Gastroesophageal sphincter (tissue), 3 donors: ENCODE measurements at regions not wholly inside any gene's neighbourhood (a gene's known extent, or its start where the extent isn't known, plus 50 kb on each side); places are given as distances from the start of the nearest gene placed in this dataset.

ENCODE experiments used
- CTCF ChIP-seq, 4 experiments: fragments of 200-600 bp in 2 of 4; fragments of 450-650 bp in 2 of 4; sonication (generic) in 1 of 4; IDR thresholded peaks; one replicate each; pipeline ENCODE4 v1.5.1; 2017 to 2019; ENCODE audit warnings: antibody characterized with exemption in 4 of 4, mild to moderate bottlenecking in 2 of 4, moderate library complexity in 2 of 4
- POLR2AphosphoS5 ChIP-seq: sonication (generic); formaldehyde crosslinking; IDR thresholded peaks from one replicate; pipeline ENCODE4 v1.6.1; 2017; ENCODE audit warnings: antibody characterized with exemption

GRCh38 chr16:63806794-63807506 lies 1314.9 kb downstream of the CDH11 start:
- TF ChIP-seq CTCF (IDR thresholded peaks at IDR 0.05): no peak
- TF ChIP-seq POLR2AphosphoS5: no peak
